ENCODE measurements at regions not wholly inside any gene's neighbourhood (a gene's known extent, or its start where the extent isn't known, plus 50 kb on each side); places are given as distances from the start of the nearest gene placed in this dataset.

- CTCF ChIA-PET (ENCODE audit: partially characterized antibody), result no interaction called here
- Histone ChIP-seq H3K4me1 (ENCODE audit: insufficient read depth, low read length) (no peaks in the 10 kb centered on the region), H3K36me3 (ENCODE audit: insufficient read depth, low read length) (no peaks in the 10 kb centered on the region), H3K9me3 (ENCODE audit: control insufficient read depth in 1 of 2, low read length in 2 of 2) (no peaks in the 10 kb centered on the region), H3K27me3 (ENCODE audit: insufficient read depth, low read length) (no peaks in the 10 kb centered on the region), H3K4me3 (ENCODE audit: low read length in 2 of 2) (no peak overlapping the region), H3K27ac (ENCODE audit: low read depth, low read length) (no peak overlapping the region)
- H3K27ac Mint-ChIP-seq, result no peak overlapping the region
- intact Hi-C loops (cut with micrococcal nuclease), result no loop called here
- H3K36me3 Mint-ChIP-seq, result no peaks in the 10 kb centered on the region
- H3K4me3 Mint-ChIP-seq, result no peak overlapping the region
- POLR2A ChIA-PET (ENCODE audit: partially characterized antibody), result no interaction called here
- no peak for DNase-seq
- H3K9me3 Mint-ChIP-seq, result peaks cover 0 to 2% (median 0%) of the 10 kb centered on the region in 8 donors
- H3K4me1 Mint-ChIP-seq, result no peaks in the 10 kb centered on the region
- no peaks in the 10 kb centered on the region for H3K27me3 Mint-ChIP-seq
Measured at GRCh38 chr20:40410028-40410427, 279.0 kb downstream of the MAFB start.

- no peaks in the 10 kb centered on the region for H3K4me1 ChIP-seq (ENCODE audit: insufficient read depth, low read length)
- POLR2A ChIA-PET (ENCODE audit: partially characterized antibody), result no interaction called here
- no peaks in the 10 kb centered on the region for H3K36me3 ChIP-seq (ENCODE audit: insufficient read depth, low read length)
- CTCF ChIA-PET (ENCODE audit: partially characterized antibody), result no interaction called here
- Mint-ChIP-seq H3K4me3 (no peak overlapping the region), H3K4me1 (no peaks in the 10 kb centered on the region), H3K9me3 (peaks cover 0 to 6% (median 0%) of the 10 kb centered on the region in 8 donors), H3K36me3 (no peaks in the 10 kb centered on the region), H3K27ac (no peak overlapping the region), H3K27me3 (no peaks in the 10 kb centered on the region)
- H3K9me3 ChIP-seq (ENCODE audit: control insufficient read depth in 1 of 2, low read length in 2 of 2), result no peaks in the 10 kb centered on the region
- DNase-seq, result no peak
- intact Hi-C loops (cut with micrococcal nuclease), result no loop called here
- H3K27me3 ChIP-seq (ENCODE audit: insufficient read depth, low read length), result no peaks in the 10 kb centered on the region
- no peak overlapping the region for H3K27ac ChIP-seq (ENCODE audit: low read depth, low read length)
- H3K4me3 ChIP-seq (ENCODE audit: low read length in 2 of 2), result no peak overlapping the region
Measured at GRCh38 chr20:40397467-40397866, 291.6 kb downstream of the MAFB start.

- Histone ChIP-seq H3K27ac (ENCODE audit: low read depth, low read length) (no peak overlapping the region), H3K9me3 (ENCODE audit: control insufficient read depth in 1 of 2, low read length in 2 of 2) (no peaks in the 10 kb centered on the region), H3K4me3 (ENCODE audit: low read length in 2 of 2) (no peak overlapping the region), H3K27me3 (ENCODE audit: insufficient read depth, low read length) (no peaks in the 10 kb centered on the region), H3K4me1 (ENCODE audit: insufficient read depth, low read length) (no peaks in the 10 kb centered on the region), H3K36me3 (ENCODE audit: insufficient read depth, low read length) (no peaks in the 10 kb centered on the region)
- no peaks in the 10 kb centered on the region for H3K36me3 Mint-ChIP-seq
- H3K4me3 Mint-ChIP-seq, result no peak overlapping the region
- no peak overlapping the region for H3K27ac Mint-ChIP-seq
- ChIA-PET POLR2A (ENCODE audit: partially characterized antibody) (no interaction called here), CTCF (ENCODE audit: partially characterized antibody) (no interaction called here)
- H3K27me3 Mint-ChIP-seq, result no peaks in the 10 kb centered on the region
- H3K4me1 Mint-ChIP-seq, result no peaks in the 10 kb centered on the region
- no peak for DNase-seq
- peaks cover 0 to 3% (median 0%) of the 10 kb centered on the region in 8 donors for H3K9me3 Mint-ChIP-seq
- intact Hi-C loops (cut with micrococcal nuclease), result no loop called here
Measured at GRCh38 chr20:40393197-40394079, 295.6 kb downstream of the MAFB start.

- no peaks in the 10 kb centered on the region for H3K36me3 ChIP-seq (ENCODE audit: insufficient read depth, low read length)
- CTCF ChIA-PET (ENCODE audit: partially characterized antibody), result no interaction called here
- H3K4me1 ChIP-seq (ENCODE audit: insufficient read depth, low read length), result no peaks in the 10 kb centered on the region
- Mint-ChIP-seq H3K36me3 (no peaks in the 10 kb centered on the region), H3K27me3 (no peaks in the 10 kb centered on the region), H3K9me3 (peaks cover 0 to 7% (median 1%) of the 10 kb centered on the region in 8 donors), H3K27ac (no peak overlapping the region), H3K4me1 (no peaks in the 10 kb centered on the region), H3K4me3 (no peak overlapping the region)
- H3K9me3 ChIP-seq (ENCODE audit: control insufficient read depth in 1 of 2, low read length in 2 of 2), result no peaks in the 10 kb centered on the region
- POLR2A ChIA-PET (ENCODE audit: partially characterized antibody), result no interaction called here
- no peak for DNase-seq
- intact Hi-C loops (cut with micrococcal nuclease), result no loop called here
- no peaks in the 10 kb centered on the region for H3K27me3 ChIP-seq (ENCODE audit: insufficient read depth, low read length)
- H3K27ac ChIP-seq (ENCODE audit: low read depth, low read length), result no peak overlapping the region
- no peak overlapping the region for H3K4me3 ChIP-seq (ENCODE audit: low read length in 2 of 2)
Measured at GRCh38 chr20:40390654-40391053, 298.4 kb downstream of the MAFB start.

GRCh38 chr20:40370800-40371199 is 318.2 kb downstream of the MAFB start:
- CTCF ChIA-PET (ENCODE audit: partially characterized antibody), result no interaction called here
- no peaks in the 10 kb centered on the region for H3K9me3 ChIP-seq (ENCODE audit: control insufficient read depth in 1 of 2, low read length in 2 of 2)
- H3K36me3 Mint-ChIP-seq, result no peaks in the 10 kb centered on the region

GRCh38 chr20:40368876-40369275 is 320.2 kb downstream of the MAFB start:
- DNase-seq, result no peak
- Histone ChIP-seq H3K27me3 (ENCODE audit: insufficient read depth, low read length) (no peaks in the 10 kb centered on the region), H3K27ac (ENCODE audit: low read depth, low read length) (no peak overlapping the region), H3K4me3 (ENCODE audit: low read length in 2 of 2) (no peak overlapping the region), H3K4me1 (ENCODE audit: insufficient read depth, low read length) (no peaks in the 10 kb centered on the region), H3K36me3 (ENCODE audit: insufficient read depth, low read length) (no peaks in the 10 kb centered on the region), H3K9me3 (ENCODE audit: control insufficient read depth in 1 of 2, low read length in 2 of 2) (no peaks in the 10 kb centered on the region)
- POLR2A ChIA-PET (ENCODE audit: partially characterized antibody), result no interaction called here
- intact Hi-C loops (cut with micrococcal nuclease), result no loop called here
- no peak overlapping the region for H3K27ac Mint-ChIP-seq
- H3K36me3 Mint-ChIP-seq, result no peaks in the 10 kb centered on the region
- peaks cover 0 to 7% (median 0%) of the 10 kb centered on the region in 8 donors for H3K9me3 Mint-ChIP-seq
- H3K27me3 Mint-ChIP-seq, result peaks cover 2 to 3% of the 10 kb centered on the region in 2 donors
- H3K4me3 Mint-ChIP-seq, result no peak overlapping the region
- H3K4me1 Mint-ChIP-seq, result no peaks in the 10 kb centered on the region
- CTCF ChIA-PET (ENCODE audit: partially characterized antibody), result no interaction called here

More at GRCh38 chr20:40370800-40371199, 318.2 kb downstream of the MAFB start:
- Mint-ChIP-seq H3K4me1 (no peaks in the 10 kb centered on the region), H3K27me3 (peaks cover 2 to 3% of the 10 kb centered on the region in 2 donors), H3K4me3 (no peak overlapping the region), H3K27ac (no peak overlapping the region), H3K9me3 (peaks cover 2 to 17% (median 4%) of the 10 kb centered on the region in 8 donors)
- POLR2A ChIA-PET (ENCODE audit: partially characterized antibody), result no interaction called here
- Histone ChIP-seq H3K4me1 (ENCODE audit: insufficient read depth, low read length) (no peaks in the 10 kb centered on the region), H3K27me3 (ENCODE audit: insufficient read depth, low read length) (no peaks in the 10 kb centered on the region), H3K36me3 (ENCODE audit: insufficient read depth, low read length) (no peaks in the 10 kb centered on the region), H3K27ac (ENCODE audit: low read depth, low read length) (no peak overlapping the region), H3K4me3 (ENCODE audit: low read length in 2 of 2) (no peak overlapping the region)
- intact Hi-C loops (cut with micrococcal nuclease), result no loop called here
- DNase-seq, result no peak

- H3K27ac ChIP-seq (ENCODE audit: low read depth, low read length), result no peak overlapping the region
- ChIA-PET POLR2A (ENCODE audit: partially characterized antibody) (no interaction called here), CTCF (ENCODE audit: partially characterized antibody) (no interaction called here)
- intact Hi-C loops (cut with micrococcal nuclease), result no loop called here
- H3K4me3 ChIP-seq (ENCODE audit: low read length in 2 of 2), result no peak overlapping the region
- DNase-seq, result no peak
- H3K4me3 Mint-ChIP-seq, result no peak overlapping the region
- H3K4me1 Mint-ChIP-seq, result no peaks in the 10 kb centered on the region
- H3K27me3 ChIP-seq (ENCODE audit: insufficient read depth, low read length), result no peaks in the 10 kb centered on the region
- H3K27me3 Mint-ChIP-seq, result peaks cover 3 to 4% of the 10 kb centered on the region in 2 donors
- no peaks in the 10 kb centered on the region for H3K36me3 Mint-ChIP-seq
- no peaks in the 10 kb centered on the region for H3K9me3 ChIP-seq (ENCODE audit: control insufficient read depth in 1 of 2, low read length in 2 of 2)
- no peaks in the 10 kb centered on the region for H3K36me3 ChIP-seq (ENCODE audit: insufficient read depth, low read length)
- no peak overlapping the region for H3K27ac Mint-ChIP-seq
- peaks cover 0 to 7% (median 0%) of the 10 kb centered on the region in 8 donors for H3K9me3 Mint-ChIP-seq
- no peaks in the 10 kb centered on the region for H3K4me1 ChIP-seq (ENCODE audit: insufficient read depth, low read length)
Measured at GRCh38 chr20:40361916-40362315, 327.1 kb downstream of the MAFB start.
